ENCODE measurements at regions not wholly inside any gene's neighbourhood (a gene's known extent, or its start where the extent isn't known, plus 50 kb on each side); places are given as distances from the start of the nearest gene placed in this dataset.

DNA sequence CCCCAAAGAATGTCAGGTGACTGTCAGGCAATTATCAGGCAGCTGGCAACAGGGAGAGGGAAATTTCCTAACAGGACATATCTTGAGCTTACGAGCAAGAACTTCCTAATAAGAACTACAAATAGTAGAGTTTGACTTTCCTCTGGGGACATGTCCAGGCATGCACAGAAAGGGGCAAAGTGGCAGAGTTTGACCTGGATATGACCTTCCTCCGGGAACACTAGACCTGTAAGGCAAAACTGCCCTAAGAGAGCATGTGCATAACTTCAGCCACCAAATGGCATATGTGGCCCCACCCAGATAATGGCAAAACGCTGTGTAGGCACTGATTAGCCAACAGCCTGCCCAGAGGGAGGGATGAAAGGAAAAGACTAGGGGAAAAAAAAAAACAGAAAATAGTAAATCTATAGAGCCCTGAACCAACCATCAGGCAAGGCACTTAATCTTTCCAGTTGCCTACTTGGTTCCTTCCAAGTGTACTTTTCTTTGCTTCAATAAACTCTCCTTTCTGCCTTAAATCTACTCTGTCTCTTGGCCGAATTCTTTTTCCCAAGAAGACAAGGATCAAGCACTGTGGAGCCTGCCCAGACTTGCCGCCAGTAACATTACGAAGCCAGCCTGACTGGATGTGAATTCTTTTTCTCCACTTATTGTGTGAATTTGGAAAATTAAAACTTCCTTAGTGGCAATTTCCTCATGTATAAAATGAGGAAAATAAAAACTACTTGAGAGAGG, 164.1 kb downstream of the SPTSSA start (continued):
- TF ChIP-seq POLR2AphosphoS5 (IDR thresholded peaks at IDR 0.05; ENCODE audit: low read depth, low read length) (no peak), TCF7L2 (IDR thresholded peaks at IDR 0.05; ENCODE audit: borderline replicate concordance, extremely low read depth, insufficient read depth, insufficient read length) (no peak), POLR2A (IDR thresholded peaks at IDR 0.05; ENCODE audit: borderline replicate concordance, extremely low read depth, insufficient read depth, insufficient read length) (no peak)

DNA sequence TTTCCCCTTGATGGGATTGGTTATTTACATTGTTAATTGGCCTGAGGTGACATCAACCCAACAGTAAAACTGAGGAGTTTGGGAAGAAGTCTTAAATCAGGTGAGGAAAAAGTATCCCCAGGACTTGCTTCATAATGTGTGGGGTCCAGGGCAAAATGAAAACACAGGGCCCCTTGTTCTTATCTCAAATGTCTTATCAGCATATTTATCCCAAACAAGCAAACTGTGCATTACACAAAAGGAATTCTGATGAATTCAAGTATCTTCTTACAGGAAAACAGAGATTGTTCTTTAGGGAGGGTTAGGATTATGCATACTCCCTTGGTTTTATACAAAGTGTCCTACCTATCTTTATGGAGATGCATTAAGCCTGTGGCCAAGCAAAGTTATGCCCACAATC, 178.4 kb downstream of the SPTSSA start:
- no peaks in the 10 kb centered on the region for H4K20me1 ChIP-seq (ENCODE audit: insufficient read depth)
- no peak for DNase-seq (ENCODE audit: low read depth, low spot score)
- ChIA-PET POLR2A (no interaction called here), CTCF (no interaction called here), RAD21 (ENCODE audit: low non-redundant PET in 1 of 2, low total read pairs in 2 of 2, uncharacterized antibody in 2 of 2, unreplicated experiment in 2 of 2) (no interaction called here)
- no peak for ATAC-seq
- no peak overlapping the region for H3K4me2 ChIP-seq (ENCODE audit: low read length)
- intact Hi-C loops (cut with micrococcal nuclease): no loop called here
- H3K27ac ChIP-seq (ENCODE audit: low read depth, low read length): no peak overlapping the region
- no peak overlapping the region for H3K9ac ChIP-seq (ENCODE audit: low read length)
- H3K9me2 ChIP-seq (ENCODE audit: insufficient read depth): no peaks in the 10 kb centered on the region
- H3K79me2 ChIP-seq (ENCODE audit: insufficient read depth, low read length): no peaks in the 10 kb centered on the region
- no TSS peak for BruUV-seq (replicated peaks)
- no peaks in the 10 kb centered on the region for H3K36me3 ChIP-seq (ENCODE audit: control insufficient read depth in 1 of 2, insufficient read depth in 2 of 2, low read length in 2 of 2)
- H3K4me3 ChIP-seq (replicated peaks in 1 of 2; ENCODE audit: low read depth in 1 of 2, low read length in 2 of 2): no peak overlapping the region
- H2AFZ ChIP-seq (ENCODE audit: low read depth, low read length, poor library complexity, severe bottlenecking): no peak overlapping the region
- TF ChIP-seq CEBPB (IDR thresholded peaks at IDR 0.05; ENCODE audit: low read depth): no peak
- TF ChIP-seq JUND (IDR thresholded peaks at IDR 0.05): no peak
- TF ChIP-seq ELF1 (IDR thresholded peaks at IDR 0.05; ENCODE audit: borderline replicate concordance, low read depth): no peak
- TF ChIP-seq EZH2 (IDR thresholded peaks at IDR 0.05): no peak
- no peak for TF ChIP-seq FOSL1 (IDR thresholded peaks at IDR 0.05; ENCODE audit: low read depth)
- no peak for TF ChIP-seq SRF (IDR thresholded peaks at IDR 0.05; ENCODE audit: low read depth)
- TF ChIP-seq, protein P1, sequence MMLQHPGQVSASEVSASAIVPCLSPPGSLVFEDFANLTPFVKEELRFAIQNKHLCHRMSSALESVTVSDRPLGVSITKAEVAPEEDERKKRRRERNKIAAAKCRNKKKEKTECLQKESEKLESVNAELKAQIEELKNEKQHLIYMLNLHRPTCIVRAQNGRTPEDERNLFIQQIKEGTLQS (IDR thresholded peaks at IDR 0.05): no peak
- TF ChIP-seq SIN3A (IDR thresholded peaks at IDR 0.05; ENCODE audit: low read depth): no peak
- no peak for TF ChIP-seq SP1 (IDR thresholded peaks at IDR 0.05; ENCODE audit: low read depth)
- TF ChIP-seq, protein P2, sequence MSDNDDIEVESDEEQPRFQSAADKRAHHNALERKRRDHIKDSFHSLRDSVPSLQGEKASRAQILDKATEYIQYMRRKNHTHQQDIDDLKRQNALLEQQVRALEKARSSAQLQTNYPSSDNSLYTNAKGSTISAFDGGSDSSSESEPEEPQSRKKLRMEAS (IDR thresholded peaks at IDR 0.05): no peak
- TF ChIP-seq, protein P3, sequence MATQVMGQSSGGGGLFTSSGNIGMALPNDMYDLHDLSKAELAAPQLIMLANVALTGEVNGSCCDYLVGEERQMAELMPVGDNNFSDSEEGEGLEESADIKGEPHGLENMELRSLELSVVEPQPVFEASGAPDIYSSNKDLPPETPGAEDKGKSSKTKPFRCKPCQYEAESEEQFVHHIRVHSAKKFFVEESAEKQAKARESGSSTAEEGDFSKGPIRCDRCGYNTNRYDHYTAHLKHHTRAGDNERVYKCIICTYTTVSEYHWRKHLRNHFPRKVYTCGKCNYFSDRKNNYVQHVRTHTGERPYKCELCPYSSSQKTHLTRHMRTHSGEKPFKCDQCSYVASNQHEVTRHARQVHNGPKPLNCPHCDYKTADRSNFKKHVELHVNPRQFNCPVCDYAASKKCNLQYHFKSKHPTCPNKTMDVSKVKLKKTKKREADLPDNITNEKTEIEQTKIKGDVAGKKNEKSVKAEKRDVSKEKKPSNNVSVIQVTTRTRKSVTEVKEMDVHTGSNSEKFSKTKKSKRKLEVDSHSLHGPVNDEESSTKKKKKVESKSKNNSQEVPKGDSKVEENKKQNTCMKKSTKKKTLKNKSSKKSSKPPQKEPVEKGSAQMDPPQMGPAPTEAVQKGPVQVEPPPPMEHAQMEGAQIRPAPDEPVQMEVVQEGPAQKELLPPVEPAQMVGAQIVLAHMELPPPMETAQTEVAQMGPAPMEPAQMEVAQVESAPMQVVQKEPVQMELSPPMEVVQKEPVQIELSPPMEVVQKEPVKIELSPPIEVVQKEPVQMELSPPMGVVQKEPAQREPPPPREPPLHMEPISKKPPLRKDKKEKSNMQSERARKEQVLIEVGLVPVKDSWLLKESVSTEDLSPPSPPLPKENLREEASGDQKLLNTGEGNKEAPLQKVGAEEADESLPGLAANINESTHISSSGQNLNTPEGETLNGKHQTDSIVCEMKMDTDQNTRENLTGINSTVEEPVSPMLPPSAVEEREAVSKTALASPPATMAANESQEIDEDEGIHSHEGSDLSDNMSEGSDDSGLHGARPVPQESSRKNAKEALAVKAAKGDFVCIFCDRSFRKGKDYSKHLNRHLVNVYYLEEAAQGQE (IDR thresholded peaks at IDR 0.05; ENCODE audit: low read depth): no peak
- TF ChIP-seq POLR2AphosphoS5 (IDR thresholded peaks at IDR 0.05; ENCODE audit: low read depth, low read length): no peak
- TF ChIP-seq RAD21 (IDR thresholded peaks at IDR 0.05; ENCODE audit: low read depth): no peak
- TF ChIP-seq, protein P4, sequence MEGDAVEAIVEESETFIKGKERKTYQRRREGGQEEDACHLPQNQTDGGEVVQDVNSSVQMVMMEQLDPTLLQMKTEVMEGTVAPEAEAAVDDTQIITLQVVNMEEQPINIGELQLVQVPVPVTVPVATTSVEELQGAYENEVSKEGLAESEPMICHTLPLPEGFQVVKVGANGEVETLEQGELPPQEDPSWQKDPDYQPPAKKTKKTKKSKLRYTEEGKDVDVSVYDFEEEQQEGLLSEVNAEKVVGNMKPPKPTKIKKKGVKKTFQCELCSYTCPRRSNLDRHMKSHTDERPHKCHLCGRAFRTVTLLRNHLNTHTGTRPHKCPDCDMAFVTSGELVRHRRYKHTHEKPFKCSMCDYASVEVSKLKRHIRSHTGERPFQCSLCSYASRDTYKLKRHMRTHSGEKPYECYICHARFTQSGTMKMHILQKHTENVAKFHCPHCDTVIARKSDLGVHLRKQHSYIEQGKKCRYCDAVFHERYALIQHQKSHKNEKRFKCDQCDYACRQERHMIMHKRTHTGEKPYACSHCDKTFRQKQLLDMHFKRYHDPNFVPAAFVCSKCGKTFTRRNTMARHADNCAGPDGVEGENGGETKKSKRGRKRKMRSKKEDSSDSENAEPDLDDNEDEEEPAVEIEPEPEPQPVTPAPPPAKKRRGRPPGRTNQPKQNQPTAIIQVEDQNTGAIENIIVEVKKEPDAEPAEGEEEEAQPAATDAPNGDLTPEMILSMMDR (IDR thresholded peaks at IDR 0.05 in 2 of 3, conservative IDR thresholded peaks at IDR 0.05 in 1 of 3; ENCODE audit: borderline replicate concordance in 1 of 3, insufficient read depth in 1 of 3, low read depth in 2 of 3, low read length in 2 of 3): no peak
- TF ChIP-seq ZFX (IDR thresholded peaks at IDR 0.05): no peak
- no peak for TF ChIP-seq EZH2phosphoT487 (IDR thresholded peaks at IDR 0.05; ENCODE audit: borderline replicate concordance)
- TF ChIP-seq CBX3 (IDR thresholded peaks at IDR 0.05; ENCODE audit: low read depth): no peak
- H3K4me1 ChIP-seq (ENCODE audit: control insufficient read depth in 1 of 2, insufficient read depth in 2 of 2, low read length in 2 of 2): no peaks in the 10 kb centered on the region
- H3K27me3 ChIP-seq (ENCODE audit: insufficient read depth, low read length): no peaks in the 10 kb centered on the region
- H3K9me3 ChIP-seq (ENCODE audit: control insufficient read depth in 1 of 2, insufficient read depth in 1 of 2, low read depth in 1 of 2, low read length in 2 of 2): no peaks in the 10 kb centered on the region

All from HCT116 (cell line).